ENCODE measurements at regions not wholly inside any gene's neighbourhood (a gene's known extent, or its start where the extent isn't known, plus 50 kb on each side); places are given as distances from the start of the nearest gene placed in this dataset.
"Not testable (repeated sequence)": the region's sequence is repeated elsewhere in the genome, so short reads cannot be mapped to it uniquely, and the experiment has no call there.

DNA sequence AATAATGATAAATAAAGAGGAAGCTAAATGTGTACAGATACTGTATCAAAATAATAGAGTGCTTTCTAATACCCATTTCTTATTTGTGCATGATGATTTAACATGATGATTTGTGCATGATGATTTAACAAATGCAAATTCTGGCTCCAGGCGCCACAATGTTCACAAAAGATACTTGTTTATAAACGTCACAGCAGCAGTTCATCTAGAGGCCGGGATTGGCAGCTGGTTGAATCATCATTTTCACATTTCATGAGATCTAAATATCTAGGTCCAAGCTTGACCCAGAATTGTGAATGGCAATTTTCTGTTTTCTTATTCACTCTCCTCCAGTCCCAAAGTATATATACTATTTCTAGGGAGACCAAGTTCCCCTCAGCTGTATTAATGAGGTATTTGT is 322.0 kb downstream of the SUCLG1 start:
- DNase-seq (ENCODE audit: low spot score) = no peak

DNA sequence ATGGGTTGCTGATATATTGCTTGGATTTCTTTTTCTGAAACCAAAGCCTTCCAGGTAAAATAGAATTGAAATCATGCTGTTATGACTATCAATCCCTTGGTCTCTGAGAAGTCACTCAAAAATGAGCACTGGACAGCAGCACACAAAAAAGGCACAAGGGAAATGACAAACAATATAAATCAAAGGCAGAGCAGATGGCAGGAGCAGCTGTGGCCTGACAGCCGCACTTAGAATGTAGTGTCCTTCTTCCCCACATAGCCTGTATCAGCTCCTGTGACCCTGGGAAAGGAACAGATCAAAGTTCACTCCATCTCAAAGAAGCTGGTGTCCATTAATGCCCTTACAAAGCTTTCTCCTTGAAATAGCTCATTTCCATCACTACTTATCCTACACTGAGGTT is 326.7 kb downstream of the SUCLG1 start:
- DNase-seq (ENCODE audit: low spot score) = no peak

DNA sequence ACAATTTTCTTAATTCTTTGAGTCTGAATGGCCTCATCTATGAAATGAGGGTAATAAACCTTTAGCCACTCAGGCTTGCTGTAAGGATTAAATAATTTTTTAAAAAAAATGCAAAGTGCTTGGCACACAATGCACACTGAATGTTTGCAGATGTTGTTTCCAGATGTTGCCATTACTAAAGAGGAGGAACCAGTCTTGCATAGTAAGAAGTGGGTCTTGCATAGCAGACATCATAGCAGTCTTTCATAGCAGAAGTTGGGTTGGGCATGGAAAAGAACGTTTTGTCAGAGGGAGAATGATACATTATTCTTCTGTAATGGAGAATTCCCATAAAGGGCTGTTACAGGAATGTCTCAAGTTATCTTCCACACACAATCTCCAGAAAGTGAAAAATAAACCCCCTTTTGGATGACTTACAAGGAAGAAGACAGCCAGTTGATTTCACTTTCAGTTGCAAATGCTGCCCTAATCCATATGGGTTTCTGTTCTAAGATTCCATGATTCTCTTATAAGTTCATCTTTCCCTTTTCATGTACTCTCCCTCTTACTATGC is 327.7 kb downstream of the SUCLG1 start:
- DNase-seq (ENCODE audit: low spot score) = no peak

DNA sequence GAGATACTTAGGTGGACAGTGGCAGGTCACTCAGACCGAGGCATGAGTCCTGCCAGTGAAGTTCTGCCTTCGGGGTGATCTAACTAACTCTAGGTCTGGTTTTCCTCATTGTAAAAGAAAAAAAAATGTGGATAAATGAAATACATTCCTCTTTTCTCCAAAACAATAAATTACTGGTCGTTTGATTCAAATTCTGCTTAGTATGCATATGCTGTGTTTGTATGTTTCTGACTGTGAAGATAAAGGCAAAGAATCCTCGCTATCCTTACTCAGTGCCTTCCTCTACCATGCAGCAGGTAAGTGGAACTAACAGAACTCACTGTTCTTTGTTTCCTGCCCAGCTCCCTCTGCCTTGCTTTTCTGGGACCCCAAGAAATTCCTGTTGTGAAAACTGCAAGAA is 330.1 kb downstream of the SUCLG1 start:
- no peak for DNase-seq (ENCODE audit: low spot score)

DNA sequence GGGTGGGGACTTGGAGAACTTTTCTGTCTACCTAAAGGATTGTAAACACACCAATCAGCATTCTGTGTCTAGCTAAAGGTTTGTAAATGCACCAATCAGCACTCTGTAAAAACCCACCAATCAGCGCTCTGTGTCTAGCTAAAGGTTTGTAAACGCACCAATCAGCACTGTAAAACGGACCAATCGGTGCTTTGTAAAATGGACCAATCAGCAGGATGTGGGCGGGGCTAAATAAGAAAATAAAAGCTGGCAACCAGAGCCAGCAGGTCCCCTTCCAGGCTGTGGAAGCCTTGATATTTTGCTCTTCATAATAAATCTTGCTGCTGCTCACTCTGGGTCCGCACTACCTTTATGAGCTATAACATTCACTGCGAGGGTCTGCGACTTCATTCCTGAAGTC is 331.3 kb downstream of the SUCLG1 start:
- not testable (repeated sequence) for DNase-seq (ENCODE audit: low spot score)

DNA sequence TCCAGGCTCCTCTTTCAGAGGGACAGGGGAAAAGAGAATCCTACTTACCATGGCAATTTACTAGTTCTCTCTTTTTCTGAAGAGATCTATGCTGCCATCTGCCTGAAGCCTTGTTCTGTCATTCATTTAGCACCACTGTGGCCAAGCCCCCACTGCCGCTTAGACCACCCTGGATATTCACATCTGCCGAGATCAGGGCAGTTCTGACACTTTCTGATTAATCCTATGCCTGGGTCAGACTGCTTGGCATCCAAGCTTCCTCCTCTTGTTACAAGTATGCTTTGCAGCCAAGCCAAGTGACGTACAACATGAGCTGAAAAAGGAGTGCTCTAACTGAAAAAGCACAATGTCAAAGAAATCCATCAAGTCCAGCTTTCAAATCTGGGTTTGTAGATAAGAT is 332.6 kb downstream of the SUCLG1 start:
- no peak for DNase-seq (ENCODE audit: low spot score)

DNA sequence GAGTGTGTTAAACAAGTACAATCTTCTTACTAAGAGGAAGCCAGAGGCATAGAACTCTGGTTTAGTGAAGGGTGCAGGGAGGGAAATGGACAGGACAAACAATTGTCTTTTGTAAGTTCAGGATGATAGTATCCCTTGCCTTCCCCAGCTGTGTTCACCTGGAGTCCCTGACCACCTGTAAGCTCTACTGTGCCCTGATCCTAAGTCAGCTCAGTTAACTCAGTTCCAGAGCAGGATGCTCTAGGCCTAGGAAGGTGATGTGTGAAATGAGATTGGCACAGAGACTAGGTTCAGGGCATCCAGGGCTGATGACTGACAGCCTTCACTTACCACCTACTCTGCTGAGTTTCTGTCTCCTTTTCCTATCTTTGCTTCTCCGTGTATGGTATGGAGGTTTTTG is 333.0 kb downstream of the SUCLG1 start:
- DNase-seq (ENCODE audit: low spot score) = no peak

DNA sequence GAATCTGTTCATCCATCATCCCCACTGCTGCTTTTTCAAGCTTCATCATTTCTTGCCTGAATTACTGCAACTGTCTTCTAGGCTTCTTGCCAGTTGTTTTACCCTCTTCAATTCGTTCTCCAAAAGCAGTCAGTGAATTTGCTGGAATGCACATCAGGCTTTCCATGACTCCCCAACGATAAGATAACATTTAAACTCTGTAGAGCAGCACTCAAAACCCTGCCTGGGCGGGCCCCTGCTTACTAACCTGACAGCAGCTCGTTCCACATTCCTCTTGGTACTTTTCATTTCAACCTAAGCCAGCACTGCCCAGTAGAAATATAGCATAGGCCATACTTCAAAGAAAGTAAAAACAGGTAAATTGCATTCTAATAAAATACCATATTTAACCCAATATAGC is 342.9 kb downstream of the SUCLG1 start:
- no peak for DNase-seq (ENCODE audit: low spot score)

DNA sequence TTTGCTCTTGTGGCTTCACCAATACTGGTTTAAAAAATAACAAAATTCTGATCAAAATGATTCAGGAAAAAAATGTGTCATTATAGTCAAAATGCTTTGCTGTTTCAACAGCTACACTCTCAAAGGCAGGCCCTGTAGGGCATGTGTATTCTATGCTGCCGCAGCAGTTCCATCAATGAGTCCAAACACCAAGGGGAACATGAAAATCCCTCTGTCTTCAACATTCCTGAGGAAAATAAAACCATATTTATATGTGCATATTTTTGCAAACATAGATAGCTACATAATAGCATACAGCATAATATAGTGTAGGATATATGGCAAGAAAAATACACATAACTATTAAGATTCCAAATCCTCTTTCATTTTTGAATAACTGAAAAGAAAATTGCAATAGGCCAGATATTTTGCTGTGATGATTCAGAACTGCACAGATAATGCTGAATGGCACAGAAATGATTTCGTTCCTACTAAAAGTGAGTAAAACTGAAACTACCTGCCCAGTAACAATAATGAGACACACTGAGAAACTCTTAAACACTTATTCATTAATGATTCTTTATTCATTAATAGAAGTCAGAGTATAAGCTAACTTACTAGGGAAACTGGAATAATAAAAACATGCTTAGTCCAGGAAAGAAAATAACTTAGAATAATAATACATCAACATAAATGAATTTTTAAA is 343.8 kb downstream of the SUCLG1 start:
- no peak for DNase-seq (ENCODE audit: low spot score)

DNA sequence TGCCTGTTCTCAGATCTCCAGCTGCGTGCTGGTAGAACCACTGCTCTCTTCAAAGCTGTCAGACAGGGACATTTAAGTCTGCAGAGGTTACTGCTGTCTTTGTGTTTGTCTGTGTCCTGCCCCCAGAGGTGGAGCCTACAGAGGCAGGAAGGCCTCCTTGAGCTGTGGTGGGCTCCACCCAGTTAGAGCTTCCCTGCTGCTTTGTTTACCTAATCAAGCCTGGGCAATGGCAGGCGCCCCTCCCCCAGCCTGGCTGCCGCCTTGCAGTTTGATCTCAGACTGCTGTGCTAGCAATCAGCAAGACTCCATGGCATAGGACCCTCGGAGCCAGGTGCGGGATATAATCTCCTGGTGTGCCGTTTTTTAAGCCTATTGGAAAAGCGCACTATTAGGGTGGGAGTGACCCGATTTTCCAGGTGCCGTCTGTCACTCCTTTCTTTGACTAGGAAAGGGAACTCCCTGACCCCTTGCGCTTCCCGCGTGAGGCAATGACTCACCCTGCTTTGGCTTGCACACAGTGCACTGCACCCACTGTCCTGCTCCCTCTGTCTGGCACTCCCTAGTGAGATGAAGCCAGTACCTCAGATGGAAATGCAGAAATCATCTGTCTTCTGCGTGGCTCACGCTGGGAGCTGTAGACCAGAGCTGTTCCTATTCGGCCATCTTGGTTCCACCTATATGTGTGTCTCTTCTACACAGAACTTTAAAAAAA is 355.1 kb downstream of the SUCLG1 start:
- not testable (repeated sequence) for DNase-seq (ENCODE audit: low spot score)

DNA sequence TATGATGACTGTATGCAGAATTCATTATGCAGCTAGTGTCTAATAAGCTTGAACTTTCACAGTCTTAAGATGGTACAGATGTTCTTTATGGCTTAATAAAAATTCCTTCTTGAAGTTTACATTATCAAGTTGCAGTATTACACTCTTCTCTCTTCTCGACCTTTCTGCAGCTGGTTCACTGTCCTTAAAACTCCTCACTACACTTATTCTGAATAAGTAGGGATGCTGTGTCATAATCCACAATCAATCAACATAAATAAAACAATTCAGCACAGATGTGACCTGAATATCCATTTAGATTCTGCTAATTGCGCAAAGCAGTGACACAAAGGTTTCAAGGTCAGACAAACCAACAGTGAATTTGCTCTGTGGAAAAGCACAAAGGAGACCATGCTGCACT is 356.8 kb downstream of the SUCLG1 start:
- DNase-seq (ENCODE audit: low spot score) = no peak

DNA sequence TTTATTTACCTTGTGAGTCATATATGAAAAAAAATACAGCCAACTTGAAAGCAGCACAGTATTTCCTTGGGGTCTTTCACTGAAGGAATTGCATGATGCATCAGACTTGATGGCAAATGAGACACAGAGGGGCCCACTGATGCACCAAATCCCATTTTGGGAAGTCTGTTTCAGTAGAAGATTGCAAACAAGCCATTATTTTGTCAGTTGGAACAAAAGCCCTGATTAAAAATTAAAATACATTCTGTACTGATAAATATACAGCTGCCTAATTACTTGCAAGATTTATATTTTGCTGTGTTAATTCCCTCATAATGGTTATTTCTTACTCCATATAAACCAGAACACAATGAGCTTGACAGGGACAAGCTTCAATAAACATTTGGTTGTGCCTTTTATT is 370.4 kb downstream of the SUCLG1 start:
- DNase-seq (ENCODE audit: low spot score) = no peak

DNA sequence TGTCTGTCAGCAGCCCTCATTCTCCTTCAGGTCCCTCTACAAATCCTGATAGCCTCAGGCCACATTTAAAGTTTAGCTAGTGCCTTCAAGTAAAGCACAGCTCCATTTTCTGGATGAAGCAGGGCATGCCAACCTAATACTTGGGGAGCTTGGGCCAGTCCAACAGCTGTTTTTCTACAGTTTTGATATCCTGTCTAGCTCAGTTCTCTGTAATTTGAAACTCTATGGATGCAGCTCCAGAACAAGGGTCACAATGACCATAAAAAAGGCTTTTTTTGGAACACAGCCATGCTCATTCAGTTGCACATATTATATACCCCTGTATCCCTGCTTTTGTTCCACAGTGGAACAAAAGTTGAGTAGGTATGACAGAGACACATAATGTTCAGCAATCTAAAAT is 373.5 kb downstream of the SUCLG1 start:
- no peak for DNase-seq (ENCODE audit: low spot score)

DNA sequence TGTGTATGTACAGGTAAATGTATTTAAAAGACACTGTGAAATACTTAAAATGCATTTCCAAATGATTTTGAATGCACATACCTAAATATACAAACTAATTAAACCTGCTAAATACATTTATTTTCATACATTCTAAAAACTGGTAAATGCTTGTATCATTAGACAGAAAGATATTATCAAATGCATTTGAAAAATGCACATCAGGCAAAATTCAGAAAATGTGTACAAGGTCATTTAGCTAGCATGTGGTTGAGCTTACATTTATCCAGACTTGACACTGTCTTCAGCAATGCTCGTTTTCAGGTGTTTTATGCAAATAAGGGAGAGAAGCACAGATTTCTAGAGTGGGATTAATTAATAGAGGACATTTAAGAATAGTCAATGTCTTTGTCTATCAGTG is 374.2 kb downstream of the SUCLG1 start:
- no peak for DNase-seq (ENCODE audit: low spot score)

DNA sequence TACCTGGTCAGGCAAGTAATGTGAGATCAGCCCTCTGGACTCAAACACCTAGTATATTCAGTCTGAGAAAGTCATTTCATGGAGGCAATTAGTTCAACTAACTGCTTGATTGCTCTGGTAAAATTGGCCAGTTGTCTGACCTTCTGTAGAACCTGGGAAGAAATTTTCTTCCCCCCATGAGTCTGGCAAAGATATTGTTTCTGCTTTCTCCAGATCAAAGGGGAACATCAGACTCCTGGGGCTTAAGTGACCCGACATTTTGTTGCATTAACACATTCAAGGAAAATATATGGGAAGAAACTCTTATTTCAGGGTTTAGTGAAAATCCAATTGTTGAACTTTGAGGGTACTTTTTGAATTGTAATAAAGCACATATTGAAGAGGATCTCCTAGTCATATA is 375.1 kb downstream of the SUCLG1 start:
- no peak for DNase-seq (ENCODE audit: low spot score)

DNA sequence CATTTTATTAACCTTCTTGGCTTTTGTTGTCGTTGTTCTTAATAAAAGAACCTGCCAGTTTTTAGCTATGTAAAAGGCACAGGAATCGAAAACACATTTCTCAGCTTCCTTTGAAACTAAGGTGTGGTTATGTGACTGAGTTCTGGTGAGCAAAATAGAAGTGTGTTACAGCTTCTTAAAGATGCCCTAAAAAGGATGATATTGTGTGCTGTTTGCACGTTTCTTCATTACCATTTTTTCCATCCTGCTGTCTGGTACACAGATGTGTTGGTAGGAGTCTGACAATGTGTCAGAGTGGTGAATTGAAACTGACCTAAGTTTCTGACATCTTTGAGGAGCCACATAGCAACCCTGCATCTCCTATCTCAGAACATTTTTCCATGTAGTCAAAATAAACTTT is 380.6 kb downstream of the SUCLG1 start:
- DNase-seq (ENCODE audit: low spot score) = no peak

DNA sequence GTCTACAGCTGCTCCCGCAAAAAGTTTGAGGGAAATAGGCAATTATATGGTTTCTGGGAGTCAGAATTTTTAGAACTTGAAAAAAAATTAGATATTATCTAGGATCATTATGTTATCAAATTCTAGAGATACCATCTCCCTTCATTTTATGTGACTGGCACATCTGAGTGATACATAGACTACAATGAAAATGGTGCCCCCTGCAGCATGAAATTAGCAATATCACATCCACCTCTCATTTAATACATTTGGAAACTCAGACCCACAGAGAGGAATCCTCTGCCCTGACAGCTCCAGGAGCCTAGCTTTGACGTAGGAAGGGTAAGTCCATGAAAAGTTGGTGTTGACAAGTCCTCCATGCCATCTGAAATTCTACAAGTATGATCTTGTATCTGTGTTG is 381.6 kb downstream of the SUCLG1 start:
- no peak for DNase-seq (ENCODE audit: low spot score)

DNA sequence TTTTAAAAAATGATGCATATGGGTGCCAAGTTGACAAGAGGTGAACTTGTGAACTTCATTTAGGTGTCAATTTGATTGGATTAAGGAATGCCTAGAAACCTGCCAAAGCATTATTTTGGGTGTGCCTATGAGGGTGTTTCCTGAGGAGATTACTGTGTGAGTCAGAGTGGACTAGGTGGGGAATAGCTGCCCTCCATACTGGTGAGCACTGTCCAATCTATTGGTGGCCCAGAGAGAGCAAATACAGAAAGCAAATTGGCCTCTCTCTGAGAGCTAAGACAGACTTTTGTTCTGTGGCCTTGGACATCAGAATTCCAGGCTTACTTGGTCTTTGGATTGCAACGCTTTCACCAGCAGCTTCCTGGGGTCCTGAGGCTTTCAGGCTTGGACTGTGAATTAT is 388.0 kb downstream of the SUCLG1 start:
- DNase-seq (ENCODE audit: low spot score) = no peak

DNA sequence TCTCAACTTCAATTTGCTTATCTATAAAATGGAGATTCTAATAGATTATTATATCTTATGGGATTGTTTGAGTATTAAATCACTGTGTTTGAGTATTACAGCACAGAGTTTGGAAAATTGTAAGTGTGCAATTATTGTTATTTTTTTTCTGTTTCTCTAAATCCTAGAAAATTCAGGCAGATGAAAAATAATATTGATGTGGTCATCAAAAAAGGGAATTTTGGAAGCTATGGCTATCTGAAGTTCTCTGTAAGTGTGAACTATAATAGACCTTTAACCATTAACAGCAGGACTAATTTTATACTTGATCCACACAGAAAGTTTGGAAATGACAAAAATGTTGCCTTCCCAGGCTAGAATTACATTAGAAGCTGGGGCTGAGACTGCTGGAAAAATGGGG is 393.2 kb downstream of the SUCLG1 start:
- no peak for DNase-seq (ENCODE audit: low spot score)

DNA sequence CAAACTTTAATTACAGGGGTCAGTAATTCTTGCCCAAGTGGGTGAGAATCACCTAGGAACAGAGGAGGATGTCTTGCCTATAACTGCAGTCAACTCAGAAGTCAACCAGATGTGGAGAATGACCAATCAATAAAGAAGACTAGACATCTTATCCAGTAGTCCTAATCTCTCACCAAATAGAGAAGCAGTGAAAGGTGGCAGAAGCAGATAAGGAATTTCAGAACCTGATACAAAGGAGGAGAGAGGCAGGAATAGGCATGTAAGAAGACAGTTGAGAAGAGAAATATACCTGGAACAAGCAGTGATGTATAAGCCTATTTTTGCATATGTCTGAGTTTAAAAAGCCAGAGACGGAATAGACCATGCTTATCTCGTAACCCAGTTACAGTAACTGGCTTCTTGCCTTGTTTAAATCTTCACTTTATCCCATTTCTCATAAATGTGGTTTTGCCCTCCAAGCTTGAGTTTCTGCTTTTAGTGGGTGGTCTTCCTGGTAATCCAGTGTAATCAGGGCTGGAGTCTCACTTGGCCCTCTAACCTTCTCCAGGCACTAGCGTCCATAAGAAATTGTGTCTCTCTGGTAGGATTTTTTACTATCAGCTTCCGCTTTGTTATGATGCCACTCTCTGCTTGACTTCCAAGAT is 401.0 kb downstream of the SUCLG1 start:
- DNase-seq (ENCODE audit: low spot score) = no peak

DNA sequence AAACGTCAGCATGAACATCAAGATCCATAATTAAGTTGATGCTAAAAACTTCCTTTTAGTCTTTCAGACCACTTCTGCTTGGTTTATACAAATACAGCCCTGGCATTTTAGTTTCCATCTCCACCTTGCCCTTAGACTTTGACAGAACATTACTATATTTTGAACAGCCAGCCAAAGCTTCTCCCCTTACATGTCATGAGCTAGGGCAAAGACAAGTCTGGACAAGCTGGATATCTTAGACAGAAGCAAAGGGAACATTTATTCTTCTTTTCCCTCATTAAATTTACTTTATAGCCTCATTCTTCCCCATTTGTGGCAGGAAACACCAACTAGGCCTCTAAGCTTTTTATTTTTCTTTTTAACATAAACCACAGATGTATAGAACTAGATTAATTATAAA is 403.3 kb downstream of the SUCLG1 start:
- no peak for DNase-seq (ENCODE audit: low spot score)

DNA sequence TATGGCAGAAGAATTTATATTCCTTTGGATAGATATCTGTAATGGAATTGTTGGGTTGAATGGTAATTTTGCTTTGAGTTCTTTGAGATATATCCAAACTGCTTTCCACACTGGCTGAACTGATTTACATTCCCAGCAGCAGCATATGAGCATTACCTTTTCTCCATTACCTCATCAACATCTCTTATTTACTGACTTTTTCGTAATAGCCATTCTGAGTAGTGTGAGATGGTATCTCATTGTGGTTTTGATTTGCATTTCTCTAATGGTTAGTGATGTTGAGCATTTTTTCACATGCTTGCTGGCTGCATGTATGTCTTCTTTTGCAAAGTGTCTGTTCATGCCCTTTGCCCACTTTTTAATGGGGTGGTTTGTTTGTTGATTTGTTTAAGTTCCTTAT is 404.5 kb downstream of the SUCLG1 start:
- DNase-seq (ENCODE audit: low spot score) = not testable (repeated sequence)

DNA sequence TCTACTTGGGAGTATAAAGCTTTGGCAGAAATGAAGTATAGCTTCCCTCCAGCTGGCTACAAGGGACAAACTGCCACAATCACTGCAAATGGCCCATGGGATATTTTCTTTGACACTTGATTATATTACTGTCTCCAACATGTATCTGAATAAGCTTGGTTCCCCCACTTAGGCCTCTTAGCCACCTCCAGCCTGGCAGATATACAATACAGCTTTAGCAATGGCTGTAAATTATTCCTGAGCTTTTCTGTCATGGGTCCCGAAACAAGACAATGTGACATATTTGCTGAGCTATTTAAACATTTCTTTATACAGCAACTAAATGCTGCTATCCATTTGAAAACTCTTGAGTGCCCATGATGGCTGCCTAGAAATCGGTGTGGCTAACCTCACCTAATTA is 406.2 kb downstream of the SUCLG1 start:
- DNase-seq (ENCODE audit: low spot score) = no peak

All from CD4-positive, alpha-beta T cell treated with Interleukin-6 at 100 ng/mL for 8 hours (primary cell).